D721Med (cell line): ENCODE measurements at regions not wholly inside any gene's neighbourhood (a gene's known extent, or its start where the extent isn't known, plus 50 kb on each side); places are given as distances from the start of the nearest gene placed in this dataset.

Experiments used
- DNase-seq: peaks from one replicate; pipeline ENCODE4 v3.0.0; 2011; ENCODE audit warnings: low spot score; ENCODE audit not compliant: insufficient read length
- FAIRE-seq: peaks from 2 replicates; lab custom pipeline; 2011; peaks lifted over from hg19 to GRCh38; lab: Jason Lieb, UNC
- CTCF ChIP-seq: IDR thresholded peaks from 2 replicates; pipeline ENCODE4 v1.5.1; 2012; ENCODE audit warnings: mild to moderate bottlenecking, control low read depth; ENCODE audit not compliant: insufficient read depth; ENCODE audit errors: missing control alignments

GRCh38 chr16:79980650-79981521, 380.3 kb upstream of the MAF start:
- FAIRE-seq (no peak), DNase-seq (no peak)
- no peak for TF ChIP-seq CTCF

GRCh38 chr16:79977940-79978836, 377.7 kb upstream of the MAF start:
- TF ChIP-seq CTCF: no peak

GRCh38 chr16:79973320-79973719, 372.8 kb upstream of the MAF start:
- no peak for DNase-seq
- FAIRE-seq: no peak
- TF ChIP-seq CTCF: no peak

More at GRCh38 chr16:79977940-79978836, 377.7 kb upstream of the MAF start:
- DNase-seq: no peak
- FAIRE-seq: no peak

- DNase-seq: no peak
- TF ChIP-seq CTCF: no peak
- FAIRE-seq: no peak
These were observed 371.6 kb upstream of the MAF start for GRCh38 chr16:79972053-79972704.

- FAIRE-seq (no peak), DNase-seq (no peak)
- TF ChIP-seq CTCF: no peak
These were observed 370.7 kb upstream of the MAF start for GRCh38 chr16:79971237-79971572.

- TF ChIP-seq CTCF: no peak
- DNase-seq (no peak), FAIRE-seq (no peak)
These were observed 370.2 kb upstream of the MAF start for GRCh38 chr16:79970551-79971236.
